Skeletal muscle tissue (tissue), 3 donors: ENCODE measurements at regions not wholly inside any gene's neighbourhood (a gene's known extent, or its start where the extent isn't known, plus 50 kb on each side); places are given as distances from the start of the nearest gene placed in this dataset.
"Not testable (repeated sequence)": the region's sequence is repeated elsewhere in the genome, so short reads cannot be mapped to it uniquely, and the experiment has no call there.

Source experiments
- H3K27ac ChIP-seq: one replicate; pipeline ENCODE4 v1.7.0; 2013; ENCODE audit warnings: mild to moderate bottlenecking, low read depth, low read length, inconsistent platforms
- H3K27me3 ChIP-seq, 3 donors: one replicate each; pipeline ENCODE4 v1.7.0; 2013; ENCODE audit warnings: low read length in 3 of 3; ENCODE audit not compliant: control insufficient read depth in 3 of 3, insufficient read depth in 3 of 3
- H3K36me3 ChIP-seq, 3 donors: one replicate each; pipeline ENCODE4 v1.7.0; 2013; ENCODE audit warnings: low read length in 3 of 3; ENCODE audit not compliant: control insufficient read depth in 3 of 3, insufficient read depth in 3 of 3
- H3K4me1 ChIP-seq, 3 donors: one replicate each; pipeline ENCODE4 v1.7.0; 2013; ENCODE audit warnings: low read length in 3 of 3, mild to moderate bottlenecking in 3 of 3; ENCODE audit not compliant: control insufficient read depth in 3 of 3, insufficient read depth in 3 of 3
- H3K4me3 ChIP-seq, 3 donors: one replicate each; pipeline ENCODE4 v1.7.0; 2013; ENCODE audit warnings: low read length in 3 of 3
- H3K9ac ChIP-seq, 3 donors: one replicate each; pipeline ENCODE4 v1.7.0; 2013; ENCODE audit warnings: low read length in 3 of 3, mild to moderate bottlenecking in 3 of 3, moderate library complexity in 2 of 3, low read depth in 1 of 3
- H3K9me3 ChIP-seq, 3 donors: one replicate each; pipeline ENCODE4 v1.7.0; 2013; ENCODE audit warnings: low read length in 3 of 3; ENCODE audit not compliant: control insufficient read depth in 3 of 3
- donor health status: Osteomylitis.

DNA sequence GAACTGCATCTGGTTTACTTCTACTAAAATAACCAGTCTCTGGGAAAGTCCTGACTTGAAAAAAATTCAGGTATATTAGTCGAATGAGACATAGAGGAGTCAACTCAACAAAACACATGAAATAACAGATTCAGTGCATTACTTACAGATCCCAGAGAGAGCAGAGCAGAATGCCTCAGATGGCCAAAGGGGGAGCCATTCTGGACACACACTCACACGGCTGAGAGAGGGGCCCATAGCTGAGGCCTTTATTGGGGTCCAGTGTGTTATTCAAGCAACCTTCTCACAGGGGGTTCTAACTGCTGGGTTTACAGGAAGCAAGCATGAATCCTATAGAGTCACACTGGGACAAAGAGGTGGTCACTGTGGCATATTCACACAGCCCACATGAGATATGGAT, 135.1 kb upstream of the SNRPN start:
- no peaks in the 10 kb centered on the region for H3K4me1 ChIP-seq
- H3K9me3 ChIP-seq: peaks cover 2 to 4% (median 3%) of the 10 kb centered on the region in 3 donors
- no peak overlapping the region for H3K4me3 ChIP-seq
- H3K27ac ChIP-seq: no peak overlapping the region
- no peaks in the 10 kb centered on the region for H3K27me3 ChIP-seq
- no peaks in the 10 kb centered on the region for H3K36me3 ChIP-seq
- H3K9ac ChIP-seq: no peak overlapping the region

DNA sequence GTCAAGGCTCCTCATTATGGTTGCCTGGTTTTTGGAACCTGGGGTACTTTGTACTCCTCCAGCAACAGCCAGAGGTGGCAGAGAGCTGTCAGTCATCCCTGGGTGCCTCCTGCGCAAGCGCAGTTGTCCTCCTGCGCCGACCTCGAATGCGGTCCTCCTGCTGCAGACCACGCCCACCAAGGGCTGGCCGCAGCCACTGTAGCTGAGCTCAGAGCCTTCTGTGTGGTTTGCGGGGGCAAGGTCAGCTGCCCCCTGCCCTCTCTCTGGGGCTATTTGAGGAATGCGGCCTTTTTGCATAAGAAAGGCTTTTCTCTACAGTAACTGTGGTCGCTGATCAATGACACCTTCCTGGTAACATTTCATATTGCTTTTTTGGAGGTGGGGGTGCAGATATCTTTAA, 131.3 kb upstream of the SNRPN start:
- Histone ChIP-seq H3K27ac (no peak overlapping the region), H3K9ac (no peak overlapping the region), H3K4me1 (no peaks in the 10 kb centered on the region), H3K36me3 (no peaks in the 10 kb centered on the region), H3K4me3 (no peak overlapping the region), H3K27me3 (no peaks in the 10 kb centered on the region), H3K9me3 (peaks cover 0 to 7% (median 2%) of the 10 kb centered on the region in 3 donors)

DNA sequence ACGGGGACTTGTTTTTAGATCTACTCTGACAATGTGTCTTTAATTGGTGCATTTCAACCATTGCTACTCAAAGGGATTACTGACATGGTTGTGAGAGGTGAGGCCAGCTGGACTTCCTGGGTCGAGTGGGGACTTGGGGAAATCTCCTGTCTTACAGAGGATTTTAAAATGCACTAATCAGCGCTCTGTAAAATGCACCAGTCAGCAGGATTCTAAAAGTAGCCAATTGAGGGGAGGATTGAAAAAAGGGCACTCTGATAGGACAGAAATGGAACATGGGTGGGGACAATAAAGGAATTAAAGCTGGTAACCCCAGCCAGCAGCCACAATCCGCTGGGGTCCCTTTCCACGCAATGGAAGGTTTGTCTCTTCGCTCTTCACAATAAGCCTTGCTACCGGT, 122.5 kb upstream of the SNRPN start:
- no peaks in the 10 kb centered on the region for H3K36me3 ChIP-seq
- no peaks in the 10 kb centered on the region for H3K9me3 ChIP-seq
- no peaks in the 10 kb centered on the region for H3K4me1 ChIP-seq
- H3K9ac ChIP-seq: no peak overlapping the region
- H3K27ac ChIP-seq: no peak overlapping the region
- no peak overlapping the region for H3K4me3 ChIP-seq
- no peaks in the 10 kb centered on the region for H3K27me3 ChIP-seq

DNA sequence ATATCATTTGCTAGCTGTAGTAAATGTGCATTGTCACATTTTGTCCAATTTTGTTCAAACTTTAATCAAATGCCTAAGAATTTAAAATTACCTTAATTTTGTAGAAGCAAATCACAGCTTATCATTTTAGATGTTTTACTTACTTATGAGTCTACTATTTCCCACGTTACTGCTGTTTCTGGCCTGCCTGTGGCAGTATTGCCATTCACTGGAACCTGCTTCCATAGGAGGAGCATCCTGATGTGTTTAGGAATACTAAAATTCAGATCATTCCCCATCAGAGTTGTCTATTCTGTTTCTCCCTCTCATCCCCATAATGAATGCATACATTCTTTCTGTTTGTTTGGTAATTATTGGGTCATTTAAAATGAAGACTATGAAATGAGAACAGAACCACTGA, 119.5 kb upstream of the SNRPN start:
- Histone ChIP-seq H3K4me1 (no peaks in the 10 kb centered on the region), H3K27me3 (no peaks in the 10 kb centered on the region), H3K9ac (no peak overlapping the region), H3K36me3 (no peaks in the 10 kb centered on the region), H3K4me3 (no peak overlapping the region), H3K27ac (no peak overlapping the region), H3K9me3 (peaks cover 0 to 3% (median 2%) of the 10 kb centered on the region in 3 donors)

DNA sequence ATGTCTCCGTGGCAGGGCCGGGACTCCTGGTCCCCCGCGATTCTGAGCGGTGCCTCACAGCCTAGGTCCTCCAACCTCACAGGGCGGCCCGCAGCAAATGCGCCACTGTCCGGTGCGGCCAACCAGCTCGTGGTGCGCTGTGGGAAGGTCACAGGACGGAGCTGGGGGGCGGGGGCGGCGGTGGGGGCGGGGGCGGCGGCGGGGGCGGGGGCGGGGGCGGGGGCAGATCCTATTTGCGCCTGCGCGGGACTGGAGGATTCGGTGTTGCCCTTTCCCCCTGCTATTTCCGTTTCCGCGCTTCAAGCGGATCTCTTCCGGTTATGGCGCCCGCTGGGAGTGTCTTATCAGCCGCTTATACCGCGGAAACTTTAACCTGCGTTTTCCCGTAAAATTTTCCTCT, 106.7 kb upstream of the SNRPN start:
- H3K36me3 ChIP-seq: no peaks in the 10 kb centered on the region
- H3K9me3 ChIP-seq: peaks cover 0 to 5% (median 0%) of the 10 kb centered on the region in 3 donors
- H3K9ac ChIP-seq: no peak overlapping the region
- H3K27me3 ChIP-seq: no peaks in the 10 kb centered on the region
- H3K4me3 ChIP-seq: peak overlapping the region; percentile 31 to 50 (median 48)
- H3K27ac ChIP-seq: no peak overlapping the region
- no peaks in the 10 kb centered on the region for H3K4me1 ChIP-seq

DNA sequence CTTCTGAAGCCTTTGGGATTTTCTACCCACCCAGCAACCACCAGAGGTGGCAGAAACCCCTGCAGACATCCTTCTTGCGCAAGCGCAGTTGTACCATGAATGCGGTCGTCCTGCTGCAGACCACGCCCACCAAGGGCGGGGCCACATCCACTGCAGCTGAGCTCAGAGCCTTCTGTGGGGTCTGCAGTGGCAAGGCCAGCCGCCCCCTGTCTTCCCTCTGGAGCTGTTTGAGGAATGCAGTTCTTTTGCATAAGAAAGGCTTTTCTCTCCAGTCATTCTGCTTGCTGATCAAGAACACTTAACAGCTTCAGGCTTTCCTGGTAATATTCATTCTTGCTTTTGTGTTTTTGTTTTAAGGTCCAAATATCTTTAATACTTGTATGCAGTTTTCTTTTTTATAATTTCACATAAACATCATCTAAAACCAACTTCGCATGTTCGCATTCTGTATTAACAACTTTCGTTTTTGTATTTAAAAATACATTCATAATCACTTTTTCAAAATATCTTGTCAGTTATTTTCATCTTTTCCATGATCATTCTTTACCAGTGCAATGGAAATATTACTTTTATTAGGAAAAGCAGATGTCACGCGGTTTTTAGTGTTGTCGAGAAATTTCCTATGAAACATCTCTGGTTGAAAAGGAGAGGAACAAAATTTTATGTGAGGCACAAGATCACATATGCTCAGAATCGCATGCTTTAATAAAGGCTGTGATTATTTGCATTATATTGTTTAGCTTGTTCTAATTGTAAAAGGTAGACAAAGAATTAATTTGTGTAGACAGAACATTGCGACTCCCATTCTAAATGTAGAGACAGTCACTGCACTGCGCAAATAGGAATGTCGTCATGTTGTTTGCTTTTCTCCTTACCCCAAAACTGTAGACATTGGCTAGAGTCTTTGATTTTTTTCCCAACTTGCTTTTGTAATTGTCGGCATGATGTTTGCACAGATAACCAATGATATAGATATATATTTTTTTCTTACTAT, 98.1 kb upstream of the SNRPN start:
- no peak overlapping the region for H3K4me3 ChIP-seq
- no peaks in the 10 kb centered on the region for H3K36me3 ChIP-seq
- peaks cover 0 to 13% (median 0%) of the 10 kb centered on the region in 3 donors for H3K27me3 ChIP-seq
- H3K9ac ChIP-seq: no peak overlapping the region
- H3K9me3 ChIP-seq: peaks cover 0 to 3% (median 0%) of the 10 kb centered on the region in 3 donors
- H3K27ac ChIP-seq: no peak overlapping the region
- H3K4me1 ChIP-seq: no peaks in the 10 kb centered on the region

DNA sequence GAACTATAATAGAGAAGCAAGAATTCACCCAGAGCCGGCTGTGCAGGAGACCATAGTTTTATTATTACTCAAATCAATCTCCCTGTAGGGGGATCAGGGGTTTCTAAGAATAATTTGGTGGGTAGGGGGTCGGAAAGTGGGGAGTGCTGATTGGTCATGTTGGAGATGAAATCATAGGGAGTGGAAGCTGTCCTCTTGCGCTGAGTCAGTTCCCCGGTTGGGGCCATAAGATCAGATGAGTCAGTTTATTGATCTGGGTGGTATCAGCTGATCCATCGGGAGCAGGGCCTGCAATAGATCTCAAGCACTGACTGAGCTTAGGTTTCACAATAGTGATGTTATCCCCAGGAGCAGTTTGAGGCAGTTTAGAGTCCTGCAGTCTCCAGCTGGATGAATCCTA, 97.0 kb upstream of the SNRPN start:
- Histone ChIP-seq H3K4me3 (no peak overlapping the region), H3K27me3 (peaks cover 0 to 13% (median 0%) of the 10 kb centered on the region in 3 donors), H3K9ac (no peak overlapping the region), H3K4me1 (no peaks in the 10 kb centered on the region), H3K36me3 (no peaks in the 10 kb centered on the region), H3K27ac (no peak overlapping the region), H3K9me3 (peaks cover 0 to 3% (median 0%) of the 10 kb centered on the region in 3 donors)

DNA sequence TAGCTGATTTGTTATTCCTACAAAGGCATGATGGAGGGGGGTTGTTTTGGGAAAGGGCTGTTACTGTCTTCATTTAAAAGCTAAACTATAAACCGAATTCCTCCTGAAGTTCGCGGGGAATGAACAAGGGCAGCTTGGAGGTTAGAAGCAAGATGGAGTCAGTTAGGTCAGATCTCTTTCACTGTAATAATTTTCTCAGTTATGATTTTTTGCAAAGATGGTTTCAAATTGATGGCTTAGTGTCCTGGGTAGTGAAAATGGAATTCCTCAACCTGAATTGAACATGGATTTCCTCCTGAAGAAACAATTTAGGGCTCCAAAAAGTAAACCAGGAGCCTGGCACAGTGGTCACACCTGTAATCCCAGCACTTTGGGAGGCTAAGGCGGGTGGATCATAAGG, 96.6 kb upstream of the SNRPN start:
- H3K4me3 ChIP-seq, H3K36me3 ChIP-seq, H3K9me3 ChIP-seq, H3K4me1 ChIP-seq, H3K27ac ChIP-seq, H3K9ac ChIP-seq: not testable (repeated sequence)
- peaks cover 0 to 13% (median 0%) of the 10 kb centered on the region in 3 donors for H3K27me3 ChIP-seq

DNA sequence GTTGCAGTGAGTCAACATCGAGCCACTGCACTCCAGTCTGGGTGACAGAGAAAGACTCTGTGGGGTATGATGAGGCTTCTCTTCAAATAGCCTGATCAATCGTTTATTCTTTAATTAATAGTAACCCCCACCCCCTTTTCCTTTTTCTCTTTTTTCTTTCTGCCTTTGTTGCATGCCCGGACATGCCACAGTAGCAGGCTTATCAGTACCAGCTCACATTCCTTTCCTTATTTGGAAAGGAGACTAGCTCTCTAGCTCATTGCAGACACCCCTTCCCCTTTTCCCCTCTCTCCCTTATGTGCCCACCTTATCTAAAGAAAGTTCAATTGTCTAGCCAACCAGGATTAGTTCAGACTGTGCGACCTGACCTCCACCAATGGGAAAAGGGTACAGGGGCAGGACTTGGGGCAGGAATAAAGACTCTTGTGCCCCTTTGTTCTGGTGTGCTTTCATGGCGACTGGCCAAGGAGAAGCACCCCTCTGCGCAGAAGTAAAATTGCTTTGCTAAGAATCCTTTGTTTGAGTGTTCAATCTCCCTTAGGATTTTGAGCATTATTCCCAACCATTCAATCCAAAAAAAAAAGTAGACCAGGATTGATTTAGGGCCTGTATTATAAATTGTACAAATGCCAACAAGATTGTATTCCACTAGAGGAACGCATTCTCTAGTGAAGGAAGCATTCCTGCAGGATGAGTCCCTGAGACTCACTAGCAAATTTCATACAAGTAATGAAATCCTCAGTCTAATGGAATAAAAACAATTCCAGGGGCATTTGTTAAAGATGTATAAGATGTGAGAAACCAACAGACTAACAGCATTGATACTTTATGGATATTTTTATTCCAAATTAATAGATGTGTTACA, 95.8 kb upstream of the SNRPN start:
- peaks cover 0 to 13% (median 0%) of the 10 kb centered on the region in 3 donors for H3K27me3 ChIP-seq
- no peaks in the 10 kb centered on the region for H3K36me3 ChIP-seq
- no peak overlapping the region for H3K9ac ChIP-seq
- peaks cover 0 to 3% (median 0%) of the 10 kb centered on the region in 3 donors for H3K9me3 ChIP-seq
- no peaks in the 10 kb centered on the region for H3K4me1 ChIP-seq
- H3K27ac ChIP-seq: no peak overlapping the region
- H3K4me3 ChIP-seq: no peak overlapping the region
